K562 (cell line): ENCODE measurements at regions not wholly inside any gene's neighbourhood (a gene's known extent, or its start where the extent isn't known, plus 50 kb on each side); places are given as distances from the start of the nearest gene placed in this dataset.

Source experiments
- CEBPB ChIP-seq: fragments of 450-650 bp; IDR thresholded peaks from 2 replicates; pipeline ENCODE4 v1.6.1; 2016; ENCODE audit warnings: missing genetic modification characterization, missing compliant biosample characterization
- CHD1 ChIP-seq: fragments of 200-600 bp; sonication (generic); IDR thresholded peaks from one replicate; pipeline ENCODE4 v1.6.1; 2012; ENCODE audit warnings: mild to moderate bottlenecking, moderate library complexity, low read length, inconsistent platforms
- MAX ChIP-seq: sonication (generic); formaldehyde crosslinking; IDR thresholded peaks from 2 replicates; pipeline ENCODE4 v1.9.0; 2022; ENCODE audit warnings: mild to moderate bottlenecking, missing genetic modification reagents
- TAF1 ChIP-seq: IDR thresholded peaks from 2 replicates; pipeline ENCODE4 v1.6.1; 2011; ENCODE audit warnings: mild to moderate bottlenecking, low read length, moderate library complexity; ENCODE audit not compliant: insufficient read depth, control insufficient read depth, severe bottlenecking; ENCODE audit errors: extremely low read depth
- TCFL5 ChIP-seq: fragments of 250-450 bp; sonication (Bioruptor Pico); conservative IDR thresholded peaks from 2 replicates; pipeline ENCODE4 v1.6.1; 2021; ENCODE audit warnings: mild to moderate bottlenecking, moderate library complexity, matching md5 sums
- ZBTB7A ChIP-seq: IDR thresholded peaks from 2 replicates; pipeline ENCODE4 v1.6.1; 2011; ENCODE audit warnings: low read depth, mild to moderate bottlenecking, low read length, moderate library complexity, borderline replicate concordance; ENCODE audit not compliant: control insufficient read depth
- ZNF174 ChIP-seq: fragments of 250-450 bp; sonication (Bioruptor Pico); IDR thresholded peaks from 2 replicates; pipeline ENCODE4 v1.4.0; 2020; ENCODE audit warnings: mild to moderate bottlenecking
- TF ChIP-seq, protein P1 (sequence below): sonication (generic); formaldehyde crosslinking; IDR thresholded peaks from 2 replicates; pipeline ENCODE4 v1.8.0; 2022; ENCODE audit warnings: mild to moderate bottlenecking, missing genetic modification reagents

GRCh38 chr6:54026652-54027400 lies 84.4 kb upstream of the MLIP start:
- no peak for TF ChIP-seq ZBTB7A
- no peak for TF ChIP-seq CEBPB (tag)
- TF ChIP-seq TCFL5, result no peak
- TF ChIP-seq TAF1, result no peak
- no peak for TF ChIP-seq MAX (CRISPR knock-in tag)
- no peak for TF ChIP-seq CHD1
- TF ChIP-seq ZNF174, result no peak
- TF ChIP-seq, protein P1, sequence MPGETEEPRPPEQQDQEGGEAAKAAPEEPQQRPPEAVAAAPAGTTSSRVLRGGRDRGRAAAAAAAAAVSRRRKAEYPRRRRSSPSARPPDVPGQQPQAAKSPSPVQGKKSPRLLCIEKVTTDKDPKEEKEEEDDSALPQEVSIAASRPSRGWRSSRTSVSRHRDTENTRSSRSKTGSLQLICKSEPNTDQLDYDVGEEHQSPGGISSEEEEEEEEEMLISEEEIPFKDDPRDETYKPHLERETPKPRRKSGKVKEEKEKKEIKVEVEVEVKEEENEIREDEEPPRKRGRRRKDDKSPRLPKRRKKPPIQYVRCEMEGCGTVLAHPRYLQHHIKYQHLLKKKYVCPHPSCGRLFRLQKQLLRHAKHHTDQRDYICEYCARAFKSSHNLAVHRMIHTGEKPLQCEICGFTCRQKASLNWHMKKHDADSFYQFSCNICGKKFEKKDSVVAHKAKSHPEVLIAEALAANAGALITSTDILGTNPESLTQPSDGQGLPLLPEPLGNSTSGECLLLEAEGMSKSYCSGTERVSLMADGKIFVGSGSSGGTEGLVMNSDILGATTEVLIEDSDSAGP (CRISPR knock-in tag), result no peak
